Skeletal muscle cell (primary cell): ENCODE measurements at regions not wholly inside any gene's neighbourhood (a gene's known extent, or its start where the extent isn't known, plus 50 kb on each side); places are given as distances from the start of the nearest gene placed in this dataset.
"Not testable (repeated sequence)": the region's sequence is repeated elsewhere in the genome, so short reads cannot be mapped to it uniquely, and the experiment has no call there.

Source experiments
- DNase-seq: peaks from one replicate; pipeline ENCODE4 v3.0.0-alpha.2; 2010; ENCODE audit warnings: low read depth
- H3K4me3 ChIP-seq: 2 replicates; pipeline ENCODE4 v1.5.1; 2011; ENCODE audit warnings: low read depth, mild to moderate bottlenecking, control low read depth, low read length, moderate library complexity

- DNase-seq, result peak; percentile 51
- H3K4me3 ChIP-seq, result no peak overlapping the region
These were observed 570.6 kb upstream of the ROBO1 start for GRCh38 chr3:80338366-80338765.

GRCh38 chr3:80334534-80334933, 566.7 kb upstream of the ROBO1 start:
- no peak for DNase-seq

GRCh38 chr3:80331494-80332170, 563.8 kb upstream of the ROBO1 start:
- H3K4me3 ChIP-seq, result no peak overlapping the region
- no peak for DNase-seq

More at GRCh38 chr3:80334534-80334933, 566.7 kb upstream of the ROBO1 start:
- H3K4me3 ChIP-seq, result no peak overlapping the region

GRCh38 chr3:80314541-80314940, 546.7 kb upstream of the ROBO1 start:
- DNase-seq, H3K4me3 ChIP-seq: not testable (repeated sequence)

- H3K4me3 ChIP-seq, result no peak overlapping the region
- DNase-seq, result no peak
These were observed 540.8 kb upstream of the ROBO1 start for GRCh38 chr3:80308637-80309036.

- no peak for DNase-seq
- no peak overlapping the region for H3K4me3 ChIP-seq
These were observed 540.0 kb upstream of the ROBO1 start for GRCh38 chr3:80307844-80308243.

GRCh38 chr3:80297720-80298119, 529.9 kb upstream of the ROBO1 start:
- H3K4me3 ChIP-seq, result no peak overlapping the region
- no peak for DNase-seq

- peak; percentile 40 for DNase-seq
- H3K4me3 ChIP-seq, result no peak overlapping the region
These were observed 517.6 kb upstream of the ROBO1 start for GRCh38 chr3:80285388-80285787.

- DNase-seq, result no peak
- H3K4me3 ChIP-seq, result no peak overlapping the region
These were observed 516.0 kb upstream of the ROBO1 start for GRCh38 chr3:80283783-80284182.

- DNase-seq, result no peak
- H3K4me3 ChIP-seq, result no peak overlapping the region
These were observed 510.3 kb upstream of the ROBO1 start for GRCh38 chr3:80278056-80278455.

GRCh38 chr3:80275120-80275519, 507.3 kb upstream of the ROBO1 start:
- no peak for DNase-seq
- H3K4me3 ChIP-seq, result no peak overlapping the region

- no peak overlapping the region for H3K4me3 ChIP-seq
- DNase-seq, result no peak
These were observed 495.5 kb upstream of the ROBO1 start for GRCh38 chr3:80263260-80263659.

- H3K4me3 ChIP-seq, result no peak overlapping the region
- no peak for DNase-seq
These were observed 493.3 kb upstream of the ROBO1 start for GRCh38 chr3:80261082-80261481.

- no peak overlapping the region for H3K4me3 ChIP-seq
- no peak for DNase-seq
These were observed 491.9 kb upstream of the ROBO1 start for GRCh38 chr3:80259736-80260135.

GRCh38 chr3:80252113-80252512, 484.3 kb upstream of the ROBO1 start:
- no peak overlapping the region for H3K4me3 ChIP-seq
- no peak for DNase-seq

GRCh38 chr3:80247766-80248165, 480.0 kb upstream of the ROBO1 start:
- no peak overlapping the region for H3K4me3 ChIP-seq
- no peak for DNase-seq

- peak; percentile 79 for DNase-seq
- no peak overlapping the region for H3K4me3 ChIP-seq
These were observed 476.6 kb upstream of the ROBO1 start for GRCh38 chr3:80244390-80244789.

- no peak overlapping the region for H3K4me3 ChIP-seq
- no peak for DNase-seq
These were observed 474.0 kb upstream of the ROBO1 start for GRCh38 chr3:80241791-80242190.

- DNase-seq, result no peak
These were observed 471.5 kb upstream of the ROBO1 start for GRCh38 chr3:80239301-80239700.

GRCh38 chr3:80238606-80239005, 470.8 kb upstream of the ROBO1 start:
- H3K4me3 ChIP-seq, result no peak overlapping the region
- no peak for DNase-seq

More at GRCh38 chr3:80239301-80239700, 471.5 kb upstream of the ROBO1 start:
- H3K4me3 ChIP-seq, result no peak overlapping the region

GRCh38 chr3:80238152-80238551, 470.4 kb upstream of the ROBO1 start:
- no peak overlapping the region for H3K4me3 ChIP-seq
- DNase-seq, result no peak

GRCh38 chr3:80234706-80235105, 466.9 kb upstream of the ROBO1 start:
- no peak for DNase-seq
- no peak overlapping the region for H3K4me3 ChIP-seq
